GM19099 (cell line): ENCODE measurements at regions not wholly inside any gene's neighbourhood (a gene's known extent, or its start where the extent isn't known, plus 50 kb on each side); places are given as distances from the start of the nearest gene placed in this dataset.

Source experiments
- POLR2A ChIP-seq: IDR thresholded peaks from 3 replicates; pipeline ENCODE4 v1.6.1; 2011; ENCODE audit warnings: low read depth; ENCODE audit not compliant: insufficient read length; ENCODE audit errors: extremely low read depth

GRCh38 chr21:33980276-33980916, 64.8 kb upstream of the ATP5PO start:
- no peak for TF ChIP-seq POLR2A

DNA sequence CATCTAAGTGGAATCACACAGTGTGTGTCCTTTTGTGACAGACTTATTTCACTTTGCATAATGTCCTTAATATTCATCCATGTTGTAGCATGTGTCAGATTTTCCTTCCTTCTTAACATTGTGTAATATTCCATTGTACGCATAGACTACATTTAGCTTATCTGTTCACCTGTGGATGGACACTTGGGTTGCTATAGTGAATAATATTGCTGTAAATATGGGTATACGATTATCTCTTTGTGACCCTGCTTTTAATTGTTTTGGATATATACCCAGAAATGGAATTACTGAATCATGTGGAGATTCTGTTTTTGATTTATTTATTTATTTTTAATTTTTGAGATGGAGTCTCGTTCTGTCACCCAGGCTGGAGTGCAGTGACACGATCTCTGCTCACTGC, 63.0 kb upstream of the ATP5PO start:
- TF ChIP-seq POLR2A = no peak

- TF ChIP-seq POLR2A = no peak
Measured at GRCh38 chr21:33977721-33978369, 62.2 kb upstream of the ATP5PO start.

DNA sequence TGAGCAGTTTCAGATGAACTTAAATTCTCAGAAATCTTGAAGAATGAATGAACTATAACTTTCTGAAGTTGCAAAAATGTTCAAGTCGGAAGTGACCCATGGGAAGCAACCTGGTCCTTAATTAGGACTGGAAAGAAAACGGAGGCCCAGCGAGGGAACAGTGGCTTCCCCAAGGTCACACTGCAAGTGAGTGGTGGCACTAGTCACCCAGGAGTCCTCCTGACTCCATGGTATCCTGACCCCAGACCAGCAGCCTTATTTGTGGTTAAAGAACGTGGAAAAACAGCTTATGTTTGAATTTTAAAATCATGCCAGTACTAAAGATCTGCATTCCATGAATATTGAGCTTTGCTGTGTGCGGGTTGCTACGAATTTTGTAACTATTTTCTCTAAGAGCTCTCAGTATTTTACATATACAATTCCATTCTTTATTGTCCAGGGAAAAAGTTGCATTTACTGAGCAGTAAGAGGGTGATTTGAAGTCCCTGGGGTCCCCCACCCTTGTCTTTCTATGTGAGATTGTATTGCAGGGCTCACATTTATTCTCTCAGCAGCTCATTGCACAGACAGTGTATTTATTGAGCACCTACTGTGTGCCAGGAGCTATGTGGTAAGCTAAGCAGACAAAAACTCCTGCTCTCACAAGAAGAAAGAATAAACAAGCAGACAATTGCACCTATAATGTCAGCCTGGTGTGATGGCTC, 61.6 kb upstream of the ATP5PO start:
- no peak for TF ChIP-seq POLR2A

DNA sequence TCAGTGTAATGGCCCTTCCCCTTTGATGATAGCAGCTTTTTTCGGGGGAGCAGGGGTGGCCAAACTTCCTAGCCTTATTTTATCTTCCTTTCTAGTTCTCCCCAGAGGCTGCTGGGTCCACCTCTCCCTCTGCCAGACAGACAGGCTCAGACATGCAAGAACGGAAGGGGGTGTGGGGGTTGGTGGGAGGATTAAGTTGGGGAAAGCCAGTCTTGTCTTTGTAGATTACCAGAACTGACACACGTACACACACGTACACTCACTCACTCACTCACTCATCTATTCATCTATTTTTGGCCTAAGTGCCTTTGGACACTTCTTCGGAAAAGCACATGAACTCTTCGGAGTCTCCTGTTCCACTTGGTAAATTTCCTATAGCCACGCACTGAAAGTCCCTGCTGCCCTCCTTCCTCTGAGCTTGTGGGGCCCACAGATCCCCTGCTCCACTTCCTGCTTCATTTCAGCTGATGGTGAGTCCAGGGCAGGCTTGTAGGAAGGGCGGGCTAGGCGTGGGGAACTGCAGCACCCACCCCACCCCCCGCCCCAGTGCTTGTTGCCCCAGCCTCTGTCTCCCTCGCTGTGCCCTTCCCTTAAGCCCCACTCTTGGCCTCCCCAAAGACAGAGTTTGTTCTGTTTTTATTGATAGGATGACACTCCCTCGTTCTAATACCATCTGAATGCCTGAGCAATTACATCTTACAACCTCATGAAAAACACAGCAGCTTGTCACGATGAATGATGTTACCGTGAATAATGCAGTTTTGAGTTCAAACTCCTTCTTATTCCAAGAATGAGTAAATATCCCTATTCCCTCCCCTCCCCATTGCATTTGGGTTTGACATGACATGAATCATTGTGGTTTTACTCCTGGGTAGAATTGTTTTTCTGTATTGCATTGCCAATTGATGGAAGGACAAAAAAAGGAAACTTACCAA, 60.7 kb upstream of the ATP5PO start:
- peak; percentile 33 for TF ChIP-seq POLR2A

DNA sequence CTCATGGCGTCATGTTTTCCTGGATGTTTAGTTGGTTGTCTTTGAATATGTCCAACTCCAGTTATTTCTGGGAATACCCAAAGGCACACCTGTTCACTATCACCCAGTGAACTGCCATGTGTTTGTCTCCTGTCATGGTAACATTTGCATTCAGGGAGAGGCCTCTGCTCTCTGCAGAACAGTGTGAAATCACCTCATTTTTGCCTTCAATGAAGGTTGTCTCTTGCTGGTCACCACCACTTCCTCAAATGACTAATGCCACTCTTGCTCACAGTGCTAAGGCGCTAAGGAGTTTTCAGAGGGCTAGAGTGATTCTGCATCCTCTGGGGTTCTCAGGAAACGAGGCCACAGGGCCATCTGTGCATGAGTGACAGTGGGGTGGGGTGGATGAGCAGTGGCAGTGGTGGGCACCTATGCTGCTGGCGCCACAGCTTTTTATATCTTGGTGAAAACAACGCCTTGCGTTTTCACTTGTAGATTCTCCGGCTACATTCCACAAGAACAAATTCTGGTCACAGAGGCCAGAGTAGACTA, 60.0 kb upstream of the ATP5PO start:
- TF ChIP-seq POLR2A = peak; percentile 59

- TF ChIP-seq POLR2A = no peak
Measured at GRCh38 chr21:33974513-33975468, 59.2 kb upstream of the ATP5PO start.

DNA sequence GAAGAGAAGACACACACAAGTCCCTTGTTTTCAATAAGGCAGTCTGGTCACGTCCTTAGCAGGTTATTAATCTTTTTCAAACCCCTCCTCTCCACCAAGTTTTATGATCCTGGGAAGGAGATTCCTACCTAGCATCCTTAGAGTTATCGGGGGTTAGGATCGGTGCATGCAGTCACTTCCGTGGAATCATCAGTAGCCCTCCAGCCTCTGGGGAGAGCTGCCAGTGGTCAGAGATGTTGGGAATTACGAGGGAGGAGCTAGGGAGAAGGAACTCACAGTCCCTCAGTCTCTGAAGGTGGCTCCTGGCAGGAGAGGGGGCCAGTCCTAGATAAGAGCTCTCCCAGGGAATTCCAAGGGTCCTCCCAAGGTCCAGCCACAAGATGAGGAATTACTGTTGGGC, 57.7 kb upstream of the ATP5PO start:
- TF ChIP-seq POLR2A = no peak

- TF ChIP-seq POLR2A = no peak
Measured at GRCh38 chr21:33972539-33972938, 56.9 kb upstream of the ATP5PO start.

- no peak for TF ChIP-seq POLR2A
Measured at GRCh38 chr21:33971492-33972013, 55.9 kb upstream of the ATP5PO start.

GRCh38 chr21:33969581-33969980, 54.0 kb upstream of the ATP5PO start:
- no peak for TF ChIP-seq POLR2A

- no peak for TF ChIP-seq POLR2A
Measured at GRCh38 chr21:33968995-33969348, 53.4 kb upstream of the ATP5PO start.
